Renal cortical epithelial cell (primary cell): ENCODE measurements at regions not wholly inside any gene's neighbourhood (a gene's known extent, or its start where the extent isn't known, plus 50 kb on each side); places are given as distances from the start of the nearest gene placed in this dataset.
A peak's percentile ranks its signal among the peaks of the same experiment; 100 is the strongest.
"Not testable (repeated sequence)": the region's sequence is repeated elsewhere in the genome, so short reads cannot be mapped to it uniquely, and the experiment has no call there.

Source experiments
- DNase-seq: peaks from one replicate; pipeline ENCODE4 v3.0.0-alpha.2; 2011; ENCODE audit warnings: low read depth

DNA sequence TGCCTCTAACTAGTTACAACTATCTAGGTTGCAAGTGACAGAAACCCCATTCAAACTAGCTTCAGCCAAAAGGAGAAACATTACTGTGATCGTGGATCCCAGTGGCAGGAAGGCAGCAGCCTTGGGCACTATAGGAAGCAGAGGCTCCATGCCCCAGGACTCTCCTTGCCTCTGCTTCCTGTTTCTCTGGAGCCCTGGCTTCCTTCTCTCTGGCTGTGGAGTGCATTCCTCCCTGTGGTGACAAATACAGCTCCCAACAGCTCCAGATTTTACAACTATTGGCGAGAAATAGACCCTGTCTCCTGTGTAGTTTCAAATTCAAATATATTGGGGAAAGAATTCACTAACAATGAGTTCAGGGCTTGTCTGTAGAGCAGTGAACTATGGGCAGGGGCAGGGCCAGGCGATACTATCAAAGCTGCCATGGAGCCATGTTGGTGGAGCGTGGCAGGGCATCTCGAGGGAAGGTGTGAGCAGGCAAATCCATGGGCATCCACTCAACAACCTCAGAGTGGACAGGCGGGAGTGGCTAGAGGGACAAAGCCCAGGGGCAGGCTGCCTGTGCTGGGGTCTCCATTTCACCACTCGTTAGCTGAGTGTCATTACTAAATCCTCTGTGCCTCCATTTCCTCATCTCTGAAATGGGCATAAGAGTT is 189.5 kb downstream of the ERCC6L2 start:
- DNase-seq, result no peak

- DNase-seq, result no peak
These were observed 187.4 kb downstream of the ERCC6L2 start for GRCh38 chr9:96062854-96063253.

- DNase-seq, result peak; percentile 16
These were observed 186.5 kb downstream of the ERCC6L2 start for GRCh38 chr9:96062031-96062430.

GRCh38 chr9:96061293-96061987 is 185.9 kb downstream of the ERCC6L2 start:
- DNase-seq, result peak; percentile 17

- DNase-seq, result no peak
These were observed 182.7 kb downstream of the ERCC6L2 start for GRCh38 chr9:96058218-96058617.

DNA sequence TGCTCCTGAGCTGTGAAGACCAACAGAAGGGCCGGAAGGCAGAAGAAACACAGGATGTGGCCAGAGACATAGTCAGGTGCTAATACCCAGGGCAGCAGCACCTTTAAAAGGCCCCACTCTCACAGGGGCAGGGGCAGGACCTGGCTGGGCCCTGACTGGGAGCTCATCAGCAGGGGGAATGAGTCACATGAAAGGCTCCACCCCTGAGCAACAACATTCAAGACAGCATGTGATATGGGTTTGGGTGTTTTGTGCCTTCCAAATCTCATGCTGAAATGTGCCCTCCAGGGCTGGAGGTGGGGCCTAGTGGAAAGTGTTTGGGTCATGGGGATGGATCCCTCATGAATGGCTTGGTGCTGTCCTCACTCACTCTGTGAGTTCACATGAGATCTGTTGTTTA is 181.7 kb downstream of the ERCC6L2 start:
- DNase-seq, result peak; percentile 60

DNA sequence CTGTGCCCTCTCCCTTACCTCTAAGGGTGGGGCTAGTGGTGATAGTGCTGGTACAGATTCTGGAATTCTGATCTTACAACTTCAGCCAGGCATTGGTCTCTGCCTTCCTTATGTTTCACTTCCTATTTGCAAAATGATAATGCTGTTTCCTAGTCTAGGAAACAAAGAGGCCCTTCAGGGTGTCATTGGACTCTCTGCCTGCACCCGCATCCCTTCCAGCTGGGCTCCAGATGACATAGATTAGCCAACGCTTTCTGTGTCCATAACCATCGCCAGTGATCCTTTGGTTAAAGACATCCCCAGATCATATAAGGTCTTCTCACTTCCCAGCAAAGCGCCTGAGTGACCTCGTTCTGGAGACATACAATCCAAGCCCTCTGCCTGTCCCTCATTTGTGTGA is 180.7 kb downstream of the ERCC6L2 start:
- no peak for DNase-seq

GRCh38 chr9:96054248-96054647 is 178.8 kb downstream of the ERCC6L2 start:
- not testable (repeated sequence) for DNase-seq

DNA sequence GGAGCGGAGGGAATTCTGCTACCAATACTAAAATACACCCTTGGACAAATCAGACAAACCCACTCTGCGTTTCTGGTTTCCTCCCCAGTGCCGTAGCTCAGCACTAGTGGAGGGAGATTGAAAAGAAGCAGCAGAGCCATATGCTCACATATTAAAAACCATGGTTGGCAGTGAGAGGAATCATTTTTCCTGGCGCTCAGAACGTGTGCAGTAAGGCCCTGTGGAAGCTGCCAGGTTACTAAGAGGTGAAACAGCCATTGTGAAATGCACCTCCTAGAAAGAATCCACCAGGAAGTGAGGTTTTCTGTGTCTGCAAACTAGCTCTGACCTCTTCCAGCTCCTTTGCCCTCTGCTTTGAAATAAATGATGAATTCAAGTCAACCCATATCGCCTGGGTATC is 177.2 kb downstream of the ERCC6L2 start:
- DNase-seq, result peak; percentile 59

DNA sequence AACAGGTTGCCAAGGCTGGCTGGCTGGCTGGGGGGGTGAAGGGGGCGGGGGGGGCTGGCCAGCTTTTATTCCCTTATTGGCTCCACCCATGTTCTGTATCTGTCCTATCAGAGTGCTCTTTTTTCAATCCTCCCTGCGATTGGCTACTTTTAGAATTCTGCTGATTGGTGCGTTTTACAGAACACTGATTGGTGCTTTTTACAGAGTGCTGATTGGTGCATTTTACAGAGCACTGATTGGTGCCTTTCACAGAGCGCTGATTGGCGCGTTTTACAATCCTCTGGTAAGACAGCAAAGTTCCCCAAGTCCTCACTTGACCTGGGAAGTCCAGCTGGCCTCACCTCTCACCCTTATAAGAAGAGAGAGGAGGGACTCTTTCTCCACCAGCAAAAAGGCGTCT is 175.9 kb downstream of the ERCC6L2 start:
- DNase-seq, result no peak

DNA sequence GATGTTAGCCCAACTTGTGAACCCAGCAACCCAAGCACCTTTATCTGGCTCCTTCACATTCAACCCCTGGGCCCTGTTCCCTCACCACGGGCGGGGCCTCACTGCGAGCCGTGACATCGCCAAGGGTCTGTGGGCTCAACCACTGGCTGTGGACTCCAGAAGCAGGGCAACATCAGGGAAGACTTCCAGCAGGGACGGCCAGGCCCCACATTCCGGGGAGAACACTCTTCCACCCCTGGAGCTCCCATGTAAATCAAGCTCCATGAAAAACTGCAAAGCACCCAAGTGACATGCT is 175.3 kb downstream of the ERCC6L2 start:
- no peak for DNase-seq

DNA sequence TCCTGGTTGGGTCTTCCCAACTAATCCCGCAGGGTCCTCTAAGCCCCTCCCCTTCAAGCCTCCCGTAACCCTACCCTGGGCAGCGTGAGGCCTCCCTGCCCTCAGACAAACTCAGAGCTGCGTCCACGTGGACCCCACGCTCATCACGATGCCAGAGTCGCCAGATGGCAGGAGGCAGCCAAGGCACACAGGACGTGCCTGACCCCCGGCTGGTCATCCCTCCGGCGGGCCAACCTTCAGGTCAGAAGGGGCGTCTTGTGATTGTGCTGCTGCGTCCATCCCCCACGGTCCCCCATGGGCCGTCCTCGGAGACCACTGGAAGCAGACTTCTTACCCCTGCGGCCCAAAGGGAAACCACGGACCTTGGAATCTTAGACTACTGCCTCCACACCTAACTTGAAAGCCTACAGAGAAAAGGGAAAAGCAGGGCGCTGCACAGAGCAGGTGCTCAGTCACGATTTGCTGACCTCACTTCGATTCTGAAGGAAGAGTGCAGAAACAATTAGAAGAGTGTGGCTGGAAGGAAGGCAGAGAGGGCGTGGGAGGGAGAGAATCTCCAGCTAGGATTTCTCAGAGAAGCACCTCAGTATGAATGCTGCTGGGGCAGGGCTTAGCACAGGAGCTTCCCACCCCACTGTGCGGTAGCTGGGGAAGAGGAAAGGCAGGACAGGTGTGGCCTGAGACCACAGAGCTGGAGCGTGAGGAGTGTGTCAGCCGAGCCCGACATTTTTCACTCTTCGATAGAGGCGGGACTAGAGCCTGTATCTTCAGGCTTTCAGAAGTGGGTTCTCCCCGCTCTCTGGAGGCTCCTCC is 174.8 kb downstream of the ERCC6L2 start:
- DNase-seq, result no peak

DNA sequence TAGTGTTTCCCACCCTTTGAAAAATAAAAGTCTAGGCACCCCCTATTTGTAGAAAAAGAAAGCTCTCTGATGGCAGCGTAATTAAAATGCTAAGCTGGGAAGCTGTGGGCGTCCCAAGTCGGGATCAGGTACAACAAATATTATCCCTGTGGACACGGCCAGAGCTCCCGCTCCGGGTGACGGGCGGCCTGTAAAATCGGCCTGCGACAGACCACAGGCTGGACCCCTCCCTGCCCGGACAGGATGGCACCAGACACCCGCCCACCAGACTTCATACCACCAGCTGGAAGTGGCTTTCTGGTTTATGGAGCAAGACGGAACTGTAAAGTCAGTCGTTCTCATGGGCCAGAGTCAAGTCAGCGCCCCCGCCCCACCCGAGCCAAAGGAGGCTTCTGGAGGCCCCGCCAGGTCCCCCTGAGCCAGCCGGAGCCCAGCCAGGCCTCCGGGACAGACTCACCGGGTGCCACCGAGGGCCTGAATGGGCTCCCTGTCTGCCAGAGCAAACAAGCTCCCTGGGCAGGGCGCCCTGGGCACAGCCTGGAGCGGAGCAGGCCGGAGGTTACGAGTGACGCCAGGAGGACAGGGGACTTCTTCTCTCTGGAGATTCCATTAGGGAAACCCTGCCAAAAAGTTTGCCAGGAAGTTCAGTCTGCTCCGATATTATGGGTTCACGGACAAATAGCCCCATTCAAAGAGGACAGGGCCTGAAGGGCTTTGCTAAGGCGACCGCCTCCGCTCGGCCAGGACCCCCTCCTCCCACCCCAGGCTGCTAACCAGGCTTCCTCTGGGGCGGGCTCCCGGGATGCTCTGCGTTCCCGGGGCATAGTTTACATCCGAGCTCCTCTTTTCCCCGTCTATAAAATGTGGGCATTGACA is 173.7 kb downstream of the ERCC6L2 start:
- DNase-seq, result peak; percentile 1

DNA sequence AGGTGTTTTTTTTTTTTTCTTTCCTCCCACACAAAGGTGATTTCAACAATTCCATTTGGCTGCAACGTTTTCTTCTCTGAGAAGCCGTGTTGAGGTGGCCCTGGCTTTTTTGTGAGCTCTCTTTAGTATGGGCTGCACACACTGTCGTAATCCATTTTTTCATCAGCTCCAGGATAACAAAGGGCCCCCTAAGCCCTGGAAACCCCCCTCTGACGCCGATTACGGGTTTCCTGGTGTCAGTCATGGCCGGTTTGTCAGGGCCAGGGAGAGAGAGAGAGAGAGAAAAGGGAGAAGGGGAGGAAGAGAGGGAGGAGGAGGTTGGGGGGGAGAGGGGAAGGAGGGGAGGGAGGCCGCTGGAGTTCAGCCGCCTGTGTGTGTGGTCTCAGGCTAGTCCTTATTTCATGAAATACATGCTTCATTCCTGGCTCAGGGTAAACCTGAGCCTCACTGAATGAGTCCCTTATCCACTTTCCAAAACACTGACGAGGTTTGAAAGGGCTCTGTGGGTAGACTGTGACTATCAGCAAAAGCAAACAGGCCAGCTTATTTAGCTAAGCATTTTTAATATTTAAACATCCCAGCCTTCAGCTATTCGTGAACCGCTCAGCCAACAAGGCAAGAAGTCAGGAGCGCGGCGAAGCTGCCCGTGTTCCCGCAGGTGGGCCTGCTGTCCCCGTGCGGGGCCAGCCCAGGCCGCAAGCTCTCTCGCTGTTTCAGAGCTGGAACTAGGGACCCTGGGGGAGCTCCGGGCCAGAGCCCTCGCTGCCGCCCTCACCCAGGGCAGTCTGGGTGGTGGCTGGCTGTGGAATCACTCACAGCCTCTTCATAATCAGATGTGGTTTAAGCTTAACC is 172.8 kb downstream of the ERCC6L2 start:
- DNase-seq, result peak; percentile 40

GRCh38 chr9:96047741-96048103 is 172.2 kb downstream of the ERCC6L2 start:
- DNase-seq, result no peak

GRCh38 chr9:96047116-96047639 is 171.7 kb downstream of the ERCC6L2 start:
- no peak for DNase-seq

DNA sequence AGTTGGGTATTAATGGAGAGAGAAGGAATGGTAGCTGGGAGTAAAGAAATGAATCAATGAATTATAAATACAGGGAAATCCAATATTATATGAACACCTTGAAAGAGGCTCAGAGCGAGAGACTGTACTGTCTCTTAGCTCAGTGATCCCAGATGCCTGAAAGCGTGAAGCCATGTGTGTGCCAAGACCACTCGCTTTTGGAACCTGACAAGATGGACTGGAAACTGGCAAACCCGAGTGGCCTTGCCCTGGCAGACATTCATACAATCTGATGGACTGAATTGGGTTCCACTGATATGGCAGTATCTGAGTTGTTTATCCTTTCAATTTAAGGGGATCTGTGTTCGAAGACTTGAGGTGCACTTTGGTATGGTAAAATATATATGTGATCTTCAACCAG is 170.3 kb downstream of the ERCC6L2 start:
- DNase-seq, result no peak

DNA sequence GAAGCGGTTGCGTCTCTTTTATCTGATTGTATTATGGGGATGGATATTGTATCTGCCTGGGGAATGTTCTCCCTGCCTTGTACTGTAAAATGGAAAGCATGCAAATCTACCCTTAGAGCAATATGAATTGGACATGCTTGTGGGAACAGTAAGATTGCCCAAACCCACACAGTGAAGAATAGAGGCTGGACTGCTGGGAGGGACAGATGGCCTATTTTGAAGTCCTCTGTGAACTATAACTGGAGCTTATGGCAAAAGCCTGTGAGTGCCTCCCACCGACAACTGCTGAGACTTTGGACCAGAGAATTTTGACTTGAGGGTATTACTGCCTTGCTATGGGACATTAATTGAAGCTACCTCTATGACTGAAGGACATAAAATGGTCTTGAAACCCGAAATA is 168.9 kb downstream of the ERCC6L2 start:
- DNase-seq, result no peak

- DNase-seq, result no peak
These were observed 165.3 kb downstream of the ERCC6L2 start for GRCh38 chr9:96040591-96041461.

- no peak for DNase-seq
These were observed 163.4 kb downstream of the ERCC6L2 start for GRCh38 chr9:96038914-96039313.
